Naive B cell (primary cell): ENCODE measurements at regions not wholly inside any gene's neighbourhood (a gene's known extent, or its start where the extent isn't known, plus 50 kb on each side); places are given as distances from the start of the nearest gene placed in this dataset.
"Not testable (repeated sequence)": the region's sequence is repeated elsewhere in the genome, so short reads cannot be mapped to it uniquely, and the experiment has no call there.

Experiments
- ATAC-seq, 2 donors: fragments of 150-1000 bp; cut with Tn5 transposase; 2 replicates each; pipeline ENCODE4 v1.10.0; 2021; ENCODE audit warnings: low read depth in 2 of 2, mild to moderate bottlenecking in 2 of 2, moderate library complexity in 2 of 2
- DNase-seq: peaks from one replicate; pipeline ENCODE4 v3.0.0; 2022
- H3K27ac Mint-ChIP-seq, 6 donors: one replicate each; pipeline ENCODE4 v1.8.0; 2020 to 2022; ENCODE audit warnings: mild to moderate bottlenecking in 6 of 6, mixed read lengths in 6 of 6, moderate library complexity in 5 of 6, inconsistent platforms in 2 of 6
- H3K27me3 Mint-ChIP-seq, 3 donors: one replicate each; pipeline ENCODE4 v1.8.0; 2021 to 2022; ENCODE audit warnings: mixed read lengths in 3 of 3, mild to moderate bottlenecking in 1 of 3
- H3K36me3 Mint-ChIP-seq, 2 donors: one replicate each; pipeline ENCODE4 v1.8.0; 2020 to 2022; ENCODE audit warnings: mixed read lengths in 2 of 2, inconsistent platforms in 1 of 2, mild to moderate bottlenecking in 1 of 2
- H3K4me1 Mint-ChIP-seq, 3 donors: one replicate each; pipeline ENCODE4 v1.8.0; 2020 to 2022; ENCODE audit warnings: mixed read lengths in 3 of 3, inconsistent platforms in 1 of 3, mild to moderate bottlenecking in 1 of 3, moderate library complexity in 1 of 3
- H3K4me3 Mint-ChIP-seq, 8 donors: one replicate each; pipeline ENCODE4 v1.8.0; 2020 to 2022; ENCODE audit warnings: mild to moderate bottlenecking in 8 of 8, mixed read lengths in 8 of 8, moderate library complexity in 8 of 8, inconsistent platforms in 2 of 8
- H3K9me3 Mint-ChIP-seq, 7 donors: one replicate each; pipeline ENCODE4 v1.8.0; 2020 to 2022; ENCODE audit warnings: mixed read lengths in 7 of 7, mild to moderate bottlenecking in 5 of 7, inconsistent platforms in 2 of 7, moderate library complexity in 1 of 7

DNA sequence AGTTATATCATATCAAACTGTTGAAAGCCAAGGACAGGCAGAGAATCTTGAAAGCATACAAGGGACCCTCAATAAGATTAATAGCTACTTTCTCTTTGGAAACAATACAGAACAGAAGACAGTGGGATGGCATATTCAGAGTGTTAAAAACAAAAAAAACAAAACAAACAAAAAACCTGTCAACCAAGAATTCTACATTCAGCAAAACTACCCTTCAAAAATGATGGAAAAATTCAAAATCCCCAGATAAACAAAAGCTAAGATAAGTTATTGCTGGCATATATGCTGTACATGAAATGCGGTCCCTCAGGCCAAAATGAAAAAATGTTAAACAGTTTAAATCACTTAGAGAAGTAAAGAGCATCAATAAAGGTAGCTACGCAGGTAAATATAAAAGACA is 425.1 kb downstream of the ACTL7B start:
- no peak for DNase-seq
- H3K27ac Mint-ChIP-seq = no peak overlapping the region
- H3K36me3 Mint-ChIP-seq = peaks cover 11 to 13% of the 10 kb centered on the region in 2 donors
- peaks cover 7 to 50% (median 21%) of the 10 kb centered on the region in 7 donors for H3K9me3 Mint-ChIP-seq
- H3K4me1 Mint-ChIP-seq = no peaks in the 10 kb centered on the region
- no peak for ATAC-seq
- no peaks in the 10 kb centered on the region for H3K27me3 Mint-ChIP-seq
- H3K4me3 Mint-ChIP-seq = no peak overlapping the region

DNA sequence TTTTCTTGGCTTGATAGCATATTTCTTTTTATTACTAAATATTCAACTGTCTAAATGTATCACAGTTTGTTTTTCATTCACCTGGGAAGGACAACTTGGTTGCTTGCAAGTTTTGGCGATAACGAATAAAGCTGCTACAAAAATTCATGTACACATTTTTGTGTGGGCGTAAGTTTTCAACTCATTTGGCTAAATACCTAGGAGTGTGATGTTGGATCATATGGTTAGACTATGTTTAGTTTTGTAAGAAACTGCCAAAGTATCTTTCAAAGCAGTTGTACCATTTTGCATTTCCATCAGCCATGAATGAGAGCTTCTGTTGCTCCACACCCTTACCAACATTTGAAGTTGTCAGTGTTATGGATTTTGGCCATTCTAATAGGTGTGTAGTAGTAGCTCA is 428.0 kb downstream of the ACTL7B start:
- H3K4me3 Mint-ChIP-seq = no peak overlapping the region
- H3K27me3 Mint-ChIP-seq = peaks cover 0 to 3% (median 0%) of the 10 kb centered on the region in 3 donors
- H3K27ac Mint-ChIP-seq = no peak overlapping the region
- ATAC-seq (no peak), DNase-seq (no peak)
- H3K36me3 Mint-ChIP-seq = peaks cover 11 to 13% of the 10 kb centered on the region in 2 donors
- H3K9me3 Mint-ChIP-seq = peaks cover 7 to 46% (median 21%) of the 10 kb centered on the region in 7 donors
- H3K4me1 Mint-ChIP-seq = no peaks in the 10 kb centered on the region

DNA sequence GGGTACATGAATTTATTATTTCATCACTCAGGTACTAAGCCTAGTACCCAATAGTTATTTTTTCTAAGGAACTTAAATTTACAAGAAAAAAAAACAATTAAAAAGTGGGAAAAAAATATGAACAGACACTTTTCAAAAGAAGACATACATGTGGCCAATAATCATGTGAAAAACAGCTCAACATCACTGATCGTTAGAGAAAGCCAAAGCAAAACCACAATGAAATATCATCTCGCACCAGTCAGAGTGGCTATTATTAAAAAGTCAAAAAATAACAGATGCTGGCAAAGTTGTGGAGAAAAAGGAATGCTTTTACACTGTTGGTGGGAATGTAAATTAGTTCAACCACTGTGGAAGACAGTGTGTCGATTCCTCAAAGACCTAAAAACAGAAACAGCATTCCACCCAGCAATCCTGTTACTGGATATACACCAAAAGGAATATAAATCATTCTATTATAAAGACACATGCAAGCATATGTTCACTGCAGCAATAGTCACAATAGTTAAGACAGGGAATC is 429.3 kb downstream of the ACTL7B start:
- peaks cover 7 to 36% (median 17%) of the 10 kb centered on the region in 7 donors for H3K9me3 Mint-ChIP-seq
- H3K27ac Mint-ChIP-seq, H3K4me3 Mint-ChIP-seq, DNase-seq, H3K27me3 Mint-ChIP-seq, H3K4me1 Mint-ChIP-seq, ATAC-seq: not testable (repeated sequence)
- H3K36me3 Mint-ChIP-seq = peaks cover 11 to 13% of the 10 kb centered on the region in 2 donors

DNA sequence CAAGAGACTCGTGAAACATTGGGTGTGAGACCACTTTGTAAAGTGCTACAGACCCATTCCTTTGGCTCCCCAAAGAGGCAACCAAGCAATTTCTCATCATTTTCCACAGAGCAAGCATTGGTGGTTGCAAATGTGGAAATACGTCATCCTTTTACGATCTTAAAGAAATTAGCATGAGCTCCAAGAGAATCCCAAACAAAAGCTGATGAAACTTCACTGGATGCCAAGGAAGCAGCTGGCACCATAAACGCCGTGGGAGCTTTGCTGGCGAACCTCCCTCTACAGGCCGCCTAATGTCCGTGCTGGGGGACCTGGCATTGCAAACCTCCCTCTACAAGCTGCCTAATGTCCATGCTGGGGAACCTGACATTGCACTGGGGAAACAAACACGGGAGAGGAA is 432.4 kb downstream of the ACTL7B start:
- Mint-ChIP-seq H3K27me3 (peaks cover 0 to 3% (median 0%) of the 10 kb centered on the region in 3 donors), H3K4me1 (no peaks in the 10 kb centered on the region), H3K4me3 (no peak overlapping the region), H3K27ac (no peak overlapping the region), H3K36me3 (peaks cover 8 to 10% of the 10 kb centered on the region in 2 donors), H3K9me3 (peaks cover 0 to 14% (median 3%) of the 10 kb centered on the region in 7 donors)
- DNase-seq = no peak
- ATAC-seq = no peak

DNA sequence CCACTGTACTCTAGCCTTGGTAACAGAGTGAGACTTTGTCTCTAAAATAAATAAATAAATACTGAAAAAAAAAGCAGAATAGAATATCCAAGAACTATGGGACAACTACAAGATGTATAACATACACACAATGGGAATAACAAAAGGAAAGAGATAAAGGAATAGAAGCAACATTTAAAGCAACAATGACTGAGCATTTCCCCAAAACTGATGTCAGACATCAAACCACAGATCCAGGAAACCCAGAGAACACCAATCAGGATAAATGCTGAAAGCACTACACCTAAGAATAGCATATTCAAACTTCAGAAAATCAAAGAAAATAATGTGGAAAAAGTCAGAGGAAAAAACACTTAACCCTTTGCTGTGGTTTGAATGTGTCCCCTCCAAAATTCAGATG is 436.4 kb downstream of the ACTL7B start:
- H3K36me3 Mint-ChIP-seq = peaks cover 6 to 8% of the 10 kb centered on the region in 2 donors
- H3K27me3 Mint-ChIP-seq = peaks cover 0 to 7% (median 0%) of the 10 kb centered on the region in 3 donors

DNA sequence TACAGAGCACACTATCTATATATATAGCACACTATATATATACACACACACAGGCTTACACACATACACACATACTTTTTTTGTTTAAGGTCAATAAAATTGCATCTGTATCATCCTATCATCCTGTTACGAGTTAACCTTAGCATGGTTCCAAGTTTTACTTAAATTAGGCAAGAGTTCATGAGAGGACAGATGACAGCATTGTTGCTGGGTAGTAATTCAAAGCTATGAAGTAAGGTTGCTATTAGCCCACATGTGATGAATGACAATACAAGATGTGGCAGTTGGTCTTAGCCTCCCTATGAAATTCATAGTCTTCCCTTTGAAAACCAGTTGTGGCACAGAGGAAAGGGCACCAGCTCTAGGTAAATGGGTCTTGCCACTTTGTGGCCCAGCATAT is 438.1 kb downstream of the ACTL7B start:
- Mint-ChIP-seq H3K36me3 (peaks cover 6 to 8% of the 10 kb centered on the region in 2 donors), H3K4me1 (no peaks in the 10 kb centered on the region), H3K27ac (no peak overlapping the region), H3K27me3 (peaks cover 0 to 4% (median 4%) of the 10 kb centered on the region in 3 donors), H3K4me3 (no peak overlapping the region), H3K9me3 (peaks cover 0 to 10% (median 0%) of the 10 kb centered on the region in 7 donors)
- ATAC-seq (no peak), DNase-seq (no peak)

More for the DNA sequence above, 436.4 kb downstream of the ACTL7B start:
- H3K27ac Mint-ChIP-seq = no peak overlapping the region
- H3K9me3 Mint-ChIP-seq = peaks cover 0 to 10% (median 0%) of the 10 kb centered on the region in 7 donors
- H3K4me3 Mint-ChIP-seq = no peak overlapping the region
- no peak for DNase-seq
- no peaks in the 10 kb centered on the region for H3K4me1 Mint-ChIP-seq
- no peak for ATAC-seq

DNA sequence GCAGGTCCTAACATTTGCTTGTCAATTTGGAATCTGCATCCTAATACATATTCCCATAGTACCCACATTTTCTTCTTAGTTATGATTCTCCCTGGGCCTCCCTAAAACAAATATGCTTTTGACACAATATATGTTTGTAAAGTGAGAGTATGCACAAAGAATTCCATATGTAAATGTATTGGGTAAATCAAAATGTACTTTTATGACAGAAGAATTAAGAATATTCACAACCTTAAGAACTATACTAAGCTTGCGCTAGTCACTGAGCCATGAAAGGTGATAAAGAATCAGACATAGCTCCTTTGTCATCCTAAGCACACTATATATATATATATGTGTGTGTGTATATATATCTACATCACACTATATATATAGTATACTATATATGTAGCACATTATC is 438.5 kb downstream of the ACTL7B start:
- H3K27me3 Mint-ChIP-seq = peaks cover 0 to 4% (median 4%) of the 10 kb centered on the region in 3 donors
- no peak overlapping the region for H3K27ac Mint-ChIP-seq
- H3K4me1 Mint-ChIP-seq = no peaks in the 10 kb centered on the region
- ATAC-seq (no peak), DNase-seq (no peak)
- H3K9me3 Mint-ChIP-seq = peaks cover 0 to 10% (median 0%) of the 10 kb centered on the region in 7 donors
- no peak overlapping the region for H3K4me3 Mint-ChIP-seq
- H3K36me3 Mint-ChIP-seq = peaks cover 6 to 8% of the 10 kb centered on the region in 2 donors

DNA sequence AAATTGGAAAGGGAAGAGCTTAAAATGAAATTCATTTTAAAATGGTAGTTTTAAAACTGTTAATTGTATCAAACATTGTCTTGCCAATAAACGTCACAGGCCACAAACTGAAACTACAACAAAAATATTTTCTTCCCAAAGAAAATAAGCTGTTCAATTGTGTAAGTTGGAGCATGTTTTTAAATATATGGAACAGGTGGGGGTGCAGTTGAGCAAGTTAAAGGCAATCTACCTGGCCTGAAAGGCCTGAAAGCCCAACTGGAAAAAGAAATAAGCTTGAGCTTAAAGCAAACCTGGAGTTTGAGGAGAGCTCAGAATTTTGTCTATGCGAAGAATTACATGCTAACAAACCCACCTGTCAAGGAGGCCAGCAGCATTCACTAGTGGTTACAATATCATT is 439.5 kb downstream of the ACTL7B start:
- no peak overlapping the region for H3K27ac Mint-ChIP-seq
- H3K27me3 Mint-ChIP-seq = peaks cover 0 to 4% (median 4%) of the 10 kb centered on the region in 3 donors

DNA sequence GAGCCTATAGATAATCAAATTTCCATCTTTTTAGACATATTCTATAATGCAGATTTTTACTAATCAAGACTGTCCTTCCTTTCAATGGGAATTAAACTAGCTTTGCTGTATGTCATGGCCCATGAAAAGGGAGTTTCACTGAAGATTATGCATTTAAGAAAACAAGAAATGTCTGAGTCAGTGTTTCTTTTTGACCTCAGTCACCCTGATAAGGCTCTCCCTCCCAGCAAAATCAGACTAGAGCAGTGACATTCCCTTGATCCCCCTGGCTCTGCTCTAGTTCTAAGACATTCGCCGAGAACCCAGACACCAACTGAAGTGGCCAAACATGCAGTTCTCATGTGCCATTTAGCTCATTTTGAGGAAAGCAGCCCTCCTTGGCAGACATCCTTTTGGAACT is 442.0 kb downstream of the ACTL7B start:
- peaks cover 0 to 4% (median 4%) of the 10 kb centered on the region in 3 donors for H3K27me3 Mint-ChIP-seq
- no peak overlapping the region for H3K27ac Mint-ChIP-seq
- DNase-seq = no peak

More for the DNA sequence above, 439.5 kb downstream of the ACTL7B start:
- peaks cover 0 to 8% (median 0%) of the 10 kb centered on the region in 7 donors for H3K9me3 Mint-ChIP-seq
- ATAC-seq = no peak
- peaks cover 6 to 8% of the 10 kb centered on the region in 2 donors for H3K36me3 Mint-ChIP-seq
- H3K4me1 Mint-ChIP-seq = no peaks in the 10 kb centered on the region
- no peak for DNase-seq
- no peak overlapping the region for H3K4me3 Mint-ChIP-seq

DNA sequence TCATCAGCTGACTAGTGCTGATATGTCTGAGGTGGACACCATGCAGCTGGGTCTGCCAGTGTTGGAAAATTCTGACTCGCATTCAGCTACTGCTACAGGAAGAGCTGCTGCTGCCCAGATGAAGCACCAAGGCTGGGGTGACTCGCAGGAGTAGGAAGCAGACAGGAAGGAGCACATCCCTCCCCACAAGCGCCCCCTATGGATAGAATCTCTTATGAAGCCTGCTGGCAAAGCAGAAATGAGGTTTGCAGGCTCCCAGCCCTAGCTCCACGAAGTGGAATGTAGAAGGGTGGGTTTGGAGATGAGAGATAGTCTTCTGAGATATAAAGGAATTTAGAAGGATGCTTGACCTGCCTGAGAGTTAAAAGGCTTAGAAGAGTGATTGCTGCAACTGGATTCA is 443.0 kb downstream of the ACTL7B start:
- H3K36me3 Mint-ChIP-seq = no peaks in the 10 kb centered on the region
- no peak for DNase-seq
- no peak overlapping the region for H3K27ac Mint-ChIP-seq
- H3K27me3 Mint-ChIP-seq = peaks cover 0 to 4% (median 4%) of the 10 kb centered on the region in 3 donors
- no peak overlapping the region for H3K4me3 Mint-ChIP-seq
- no peak for ATAC-seq
- no peaks in the 10 kb centered on the region for H3K9me3 Mint-ChIP-seq
- no peaks in the 10 kb centered on the region for H3K4me1 Mint-ChIP-seq

More for the DNA sequence above, 442.0 kb downstream of the ACTL7B start:
- Mint-ChIP-seq H3K4me1 (no peaks in the 10 kb centered on the region), H3K9me3 (no peaks in the 10 kb centered on the region), H3K36me3 (no peaks in the 10 kb centered on the region), H3K4me3 (no peak overlapping the region)
- no peak for ATAC-seq

DNA sequence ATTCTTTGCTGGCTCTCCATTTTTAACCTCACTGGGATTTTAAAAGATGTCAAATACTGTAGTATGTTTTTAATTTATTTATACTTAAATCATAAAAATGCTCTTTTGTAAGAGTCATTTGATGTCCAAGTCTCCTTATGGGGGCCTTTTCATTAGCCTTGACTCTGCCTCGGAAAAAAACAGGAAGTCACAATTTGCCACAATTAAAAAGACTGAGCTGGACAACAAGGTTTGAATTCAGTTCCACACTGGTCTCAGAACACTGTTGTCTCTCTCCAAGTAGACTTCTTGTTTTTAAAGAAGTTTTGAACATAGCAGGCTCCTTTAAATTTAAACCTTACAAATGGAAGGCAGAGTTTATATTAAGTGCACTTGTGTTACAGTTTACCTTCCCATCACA is 444.2 kb downstream of the ACTL7B start:
- no peak overlapping the region for H3K27ac Mint-ChIP-seq
- H3K4me1 Mint-ChIP-seq = no peaks in the 10 kb centered on the region
- H3K36me3 Mint-ChIP-seq = no peaks in the 10 kb centered on the region
- no peak for ATAC-seq
- no peak for DNase-seq
- H3K4me3 Mint-ChIP-seq = no peak overlapping the region
- no peaks in the 10 kb centered on the region for H3K9me3 Mint-ChIP-seq
- peaks cover 0 to 5% (median 4%) of the 10 kb centered on the region in 3 donors for H3K27me3 Mint-ChIP-seq

DNA sequence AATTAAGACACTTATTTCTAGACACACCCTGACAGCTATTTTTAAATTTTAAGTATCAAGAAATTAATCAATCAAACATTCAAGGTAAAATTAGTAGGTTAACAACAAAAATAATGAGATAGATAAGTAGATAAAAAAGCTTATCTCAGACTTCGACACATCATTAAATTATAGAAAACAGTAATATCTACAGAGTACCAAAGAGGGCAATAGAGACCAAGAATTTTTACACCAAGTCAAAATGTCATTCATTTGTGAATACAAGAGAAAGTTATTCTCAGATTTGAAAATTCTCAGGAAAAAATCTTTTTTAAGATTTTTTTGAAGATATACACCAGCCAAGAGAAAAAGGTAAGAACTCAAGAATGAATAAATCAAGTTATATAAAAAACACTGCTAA is 445.6 kb downstream of the ACTL7B start:
- Mint-ChIP-seq H3K9me3 (peaks cover 0 to 2% (median 0%) of the 10 kb centered on the region in 7 donors), H3K4me1 (no peaks in the 10 kb centered on the region), H3K27ac (no peak overlapping the region), H3K36me3 (no peaks in the 10 kb centered on the region), H3K27me3 (peaks cover 0 to 6% (median 4%) of the 10 kb centered on the region in 3 donors), H3K4me3 (no peak overlapping the region)
- ATAC-seq = no peak
- DNase-seq = no peak

DNA sequence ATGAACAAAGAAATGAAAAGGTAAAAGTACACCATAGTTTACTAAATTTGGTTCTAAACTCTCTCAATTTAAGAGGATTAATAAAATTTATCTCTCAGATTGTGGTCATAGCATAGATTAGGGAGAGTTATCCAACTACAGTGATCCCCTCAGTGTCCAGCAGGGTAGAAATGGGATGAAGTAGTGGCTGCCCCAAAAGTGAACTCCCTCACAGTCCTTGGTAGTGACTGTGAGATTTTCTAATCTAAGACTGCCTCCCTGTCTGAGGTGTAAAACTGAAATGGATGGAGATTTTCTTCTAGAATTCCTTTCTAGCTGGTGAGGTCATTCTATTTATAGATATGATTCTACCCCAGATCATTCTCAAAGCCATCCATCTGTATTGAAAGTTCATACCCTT is 455.5 kb downstream of the ACTL7B start:
- Mint-ChIP-seq H3K27ac (no peak overlapping the region), H3K27me3 (no peaks in the 10 kb centered on the region), H3K4me3 (no peak overlapping the region), H3K9me3 (no peaks in the 10 kb centered on the region), H3K36me3 (no peaks in the 10 kb centered on the region), H3K4me1 (no peaks in the 10 kb centered on the region)
- ATAC-seq = no peak
- no peak for DNase-seq

DNA sequence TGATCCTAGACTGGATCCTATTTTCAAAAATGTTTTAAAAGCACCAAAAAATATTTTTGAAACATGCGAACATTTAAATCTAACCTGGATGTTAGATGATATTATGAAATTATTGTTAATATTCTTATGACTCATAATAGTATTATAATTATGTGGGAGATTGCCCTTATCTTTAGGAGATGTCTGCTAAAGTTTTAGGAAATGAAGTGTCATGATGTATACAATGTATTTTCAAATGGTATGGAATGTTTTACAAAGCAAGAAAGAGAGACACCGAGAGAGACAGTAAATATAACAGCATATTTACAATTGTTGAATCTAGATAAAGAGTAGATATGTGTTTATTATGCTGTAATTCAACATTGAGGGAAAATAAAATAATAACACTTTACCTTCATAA is 455.9 kb downstream of the ACTL7B start:
- H3K4me3 Mint-ChIP-seq = no peak overlapping the region
- DNase-seq = no peak
- no peaks in the 10 kb centered on the region for H3K36me3 Mint-ChIP-seq
- ATAC-seq = no peak
- no peaks in the 10 kb centered on the region for H3K9me3 Mint-ChIP-seq
- no peak overlapping the region for H3K27ac Mint-ChIP-seq
- H3K4me1 Mint-ChIP-seq = no peaks in the 10 kb centered on the region
- H3K27me3 Mint-ChIP-seq = no peaks in the 10 kb centered on the region
